Endothelial cell of umbilical vein (primary cell): ENCODE measurements at regions not wholly inside any gene's neighbourhood (a gene's known extent, or its start where the extent isn't known, plus 50 kb on each side); places are given as distances from the start of the nearest gene placed in this dataset.

Experiments
- CTCF ChIP-seq, 2 donors: IDR thresholded peaks; 1 replicate in 1 of 2; 2 replicates in 1 of 2; pipeline ENCODE4 v1.5.1; 2011; ENCODE audit warnings: low read length in 2 of 2, mild to moderate bottlenecking in 2 of 2, moderate library complexity in 2 of 2, control low read depth in 1 of 2, inconsistent platforms in 1 of 2, low read depth in 1 of 2; ENCODE audit not compliant: insufficient read depth in 1 of 2; ENCODE audit errors: extremely low read depth in 1 of 2
- EZH2 ChIP-seq: IDR thresholded peaks from 2 replicates; pipeline ENCODE4 v1.6.1; 2012; ENCODE audit warnings: borderline replicate concordance, low read depth, mild to moderate bottlenecking, moderate library complexity, low read length, inconsistent platforms; ENCODE audit not compliant: severe bottlenecking
- JUN ChIP-seq: IDR thresholded peaks from 2 replicates; pipeline ENCODE4 v1.6.1; 2011; ENCODE audit warnings: borderline replicate concordance, low read depth; ENCODE audit not compliant: insufficient read length, insufficient read depth
- MYC ChIP-seq: IDR thresholded peaks from one replicate; pipeline ENCODE4 v1.6.1; 2011; ENCODE audit warnings: mild to moderate bottlenecking, low read depth, low read length
- POLR2A ChIP-seq: IDR thresholded peaks from 2 replicates; pipeline ENCODE4 v1.6.1; 2012; ENCODE audit warnings: low read depth, mild to moderate bottlenecking, control low read depth, low read length
- TF ChIP-seq, protein P1 (sequence below): IDR thresholded peaks from 2 replicates; pipeline ENCODE4 v1.6.1; 2011; ENCODE audit not compliant: insufficient read depth, insufficient read length

DNA sequence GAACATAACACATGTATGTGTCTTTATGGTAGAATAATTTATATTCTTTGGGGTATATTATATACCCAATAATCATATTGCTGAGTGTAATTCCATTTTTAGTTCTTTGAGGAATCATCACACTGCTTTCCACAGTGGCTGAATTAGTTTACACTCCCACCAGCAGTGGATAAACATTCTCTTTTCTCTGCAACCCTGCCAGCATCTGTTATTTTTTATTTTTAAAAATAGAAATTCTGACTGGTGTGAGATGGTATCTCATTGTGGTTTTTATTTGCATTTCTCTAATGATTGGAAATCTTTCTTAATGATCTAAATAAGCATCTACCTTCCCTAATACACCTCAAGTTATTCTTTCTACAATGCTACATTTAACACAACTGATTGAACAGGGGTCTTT lies 346.2 kb upstream of the LYPLAL1 start:
- TF ChIP-seq POLR2A (no peak), CTCF (IDR thresholded peaks at IDR 0.05; ENCODE audit: extremely low read depth in 1 of 2, insufficient read depth in 1 of 2, low read depth in 1 of 2, low read length in 2 of 2) (no peak), EZH2 (no peak), JUN (no peak), MYC (no peak)
- TF ChIP-seq, protein P1, sequence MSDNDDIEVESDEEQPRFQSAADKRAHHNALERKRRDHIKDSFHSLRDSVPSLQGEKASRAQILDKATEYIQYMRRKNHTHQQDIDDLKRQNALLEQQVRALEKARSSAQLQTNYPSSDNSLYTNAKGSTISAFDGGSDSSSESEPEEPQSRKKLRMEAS: no peak
